GM23338 (cell line): ENCODE measurements at regions not wholly inside any gene's neighbourhood (a gene's known extent, or its start where the extent isn't known, plus 50 kb on each side); places are given as distances from the start of the nearest gene placed in this dataset.

Experiments used
- CREB1 ChIP-seq: fragments of 250-450 bp; sonication (Bioruptor Pico); IDR thresholded peaks from 2 replicates; pipeline ENCODE4 v1.5.0; 2020; ENCODE audit warnings: low read depth, mild to moderate bottlenecking, moderate library complexity
- CTCF ChIP-seq, 2 experiments: fragments of 200-600 bp in 1 of 2; sonication (generic) in 1 of 2; conservative IDR thresholded peaks; 2 replicates each; pipeline versions ENCODE4 v1.5.1 to v1.6.1; 2016 to 2017; ENCODE audit warnings: antibody characterized with exemption in 2 of 2, low read depth in 2 of 2, mild to moderate bottlenecking in 2 of 2, moderate library complexity in 1 of 2
- ETS1 ChIP-seq: IDR thresholded peaks from 2 replicates; pipeline ENCODE4 v1.6.1; 2016; ENCODE audit warnings: antibody characterized with exemption
- EZH2 ChIP-seq: fragments of 200-600 bp; sonication (generic); IDR thresholded peaks from one replicate; pipeline ENCODE4 v1.8.0; 2017; ENCODE audit warnings: antibody characterized with exemption, mild to moderate bottlenecking, low read depth; ENCODE audit not compliant: unreplicated experiment
- EZH2phosphoT487 ChIP-seq: fragments of 200-600 bp; sonication (generic); IDR thresholded peaks from one replicate; pipeline ENCODE4 v1.8.1; 2018; ENCODE audit warnings: antibody characterized with exemption; ENCODE audit not compliant: unreplicated experiment
- JUNB ChIP-seq: IDR thresholded peaks from one replicate; pipeline ENCODE4 v1.6.1; 2016; ENCODE audit warnings: antibody characterized with exemption; ENCODE audit not compliant: unreplicated experiment
- NANOG ChIP-seq: IDR thresholded peaks from 2 replicates; pipeline ENCODE4 v1.6.1; 2016; ENCODE audit warnings: antibody characterized with exemption, borderline replicate concordance
- POLR2AphosphoS5 ChIP-seq: IDR thresholded peaks from 2 replicates; pipeline ENCODE4 v1.6.1; 2016; ENCODE audit warnings: antibody characterized with exemption, low read depth
- REST ChIP-seq: IDR thresholded peaks from one replicate; pipeline ENCODE4 v1.6.1; 2018; ENCODE audit warnings: antibody characterized with exemption; ENCODE audit not compliant: unreplicated experiment
- STAT1 ChIP-seq: IDR thresholded peaks from one replicate; pipeline ENCODE4 v1.6.1; 2016; ENCODE audit warnings: antibody characterized with exemption; ENCODE audit not compliant: unreplicated experiment
- ZNF114 ChIP-seq: fragments of 250-450 bp; sonication (Bioruptor Pico); IDR thresholded peaks from 2 replicates; pipeline ENCODE4 v1.5.0; 2020; ENCODE audit warnings: mild to moderate bottlenecking, moderate library complexity
- ZNF462 ChIP-seq: fragments of 250-450 bp; sonication (Bioruptor Pico); IDR thresholded peaks from 2 replicates; pipeline ENCODE4 v1.5.0; 2020; ENCODE audit warnings: mild to moderate bottlenecking, moderate library complexity

DNA sequence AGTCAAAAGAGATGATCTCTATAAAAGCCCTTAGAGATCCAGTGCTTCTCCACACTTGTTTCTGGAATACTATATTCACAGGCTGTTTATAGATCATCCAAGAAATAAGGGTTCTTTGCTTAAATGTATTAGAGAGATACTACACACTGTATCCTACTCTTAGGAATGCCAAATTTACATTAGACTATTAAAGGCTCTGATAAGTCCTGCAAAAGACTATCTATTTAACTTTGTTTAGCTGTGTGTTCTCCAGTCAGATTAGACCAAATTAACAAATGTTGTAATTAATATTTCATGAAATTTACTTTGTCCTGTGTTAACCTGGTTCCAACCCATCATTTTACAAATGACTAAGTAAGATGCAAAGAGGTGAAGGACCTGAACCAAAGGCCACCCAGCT is 260.5 kb upstream of the ZIC3 start:
- TF ChIP-seq CTCF (conservative IDR thresholded peaks at IDR 0.05; ENCODE audit: low read depth in 2 of 2) (no peak), POLR2AphosphoS5 (no peak), STAT1 (no peak), REST (no peak), NANOG (no peak), CREB1 (CRISPR knock-in tag) (no peak), EZH2 (no peak), JUNB (no peak), ZNF114 (CRISPR knock-in tag) (no peak), EZH2phosphoT487 (no peak), ETS1 (no peak), ZNF462 (CRISPR knock-in tag) (no peak)
